ENCODE measurements at regions not wholly inside any gene's neighbourhood (a gene's known extent, or its start where the extent isn't known, plus 50 kb on each side); places are given as distances from the start of the nearest gene placed in this dataset.
"Not testable (repeated sequence)": the region's sequence is repeated elsewhere in the genome, so short reads cannot be mapped to it uniquely, and the experiment has no call there.

GRCh38 chr1:157460381-157460780, 91.9 kb downstream of the FCRL5 start:
- no peak for TF ChIP-seq CTCF (IDR thresholded peaks at IDR 0.05; ENCODE audit: insufficient read depth, low read length)
- no peak overlapping the region for H3K4me3 ChIP-seq (ENCODE audit: low read depth, low read length)
- DNase-seq (ENCODE audit: low read depth), result no peak

GRCh38 chr1:157457279-157457678, 95.0 kb downstream of the FCRL5 start:
- TF ChIP-seq CTCF (IDR thresholded peaks at IDR 0.05; ENCODE audit: insufficient read depth, low read length), result no peak
- H3K4me3 ChIP-seq (ENCODE audit: low read depth, low read length), result no peak overlapping the region
- DNase-seq (ENCODE audit: low read depth), result no peak

- no peak overlapping the region for H3K4me3 ChIP-seq (ENCODE audit: low read depth, low read length)
- no peak for DNase-seq (ENCODE audit: low read depth)
- TF ChIP-seq CTCF (IDR thresholded peaks at IDR 0.05; ENCODE audit: insufficient read depth, low read length), result no peak
Observed at GRCh38 chr1:157455318-157455717, 97.0 kb downstream of the FCRL5 start.

- H3K4me3 ChIP-seq (ENCODE audit: low read depth, low read length), result no peak overlapping the region
- TF ChIP-seq CTCF (IDR thresholded peaks at IDR 0.05; ENCODE audit: insufficient read depth, low read length), result no peak
- no peak for DNase-seq (ENCODE audit: low read depth)
Observed at GRCh38 chr1:157450106-157450505, 102.2 kb downstream of the FCRL5 start.

GRCh38 chr1:157448636-157449035, 103.7 kb downstream of the FCRL5 start:
- H3K4me3 ChIP-seq (ENCODE audit: low read depth, low read length), result no peak overlapping the region
- no peak for DNase-seq (ENCODE audit: low read depth)
- no peak for TF ChIP-seq CTCF (IDR thresholded peaks at IDR 0.05; ENCODE audit: insufficient read depth, low read length)

GRCh38 chr1:157446356-157446755, 106.0 kb downstream of the FCRL5 start:
- not testable (repeated sequence) for DNase-seq (ENCODE audit: low read depth); H3K4me3 ChIP-seq (ENCODE audit: low read depth, low read length)

GRCh38 chr1:157445616-157446140, 106.6 kb downstream of the FCRL5 start:
- not testable (repeated sequence) for H3K4me3 ChIP-seq (ENCODE audit: low read depth, low read length)

GRCh38 chr1:157442065-157442464, 110.2 kb downstream of the FCRL5 start:
- H3K4me3 ChIP-seq (ENCODE audit: low read depth, low read length), result no peak overlapping the region
- no peak for DNase-seq (ENCODE audit: low read depth)
- no peak for TF ChIP-seq CTCF (IDR thresholded peaks at IDR 0.05; ENCODE audit: insufficient read depth, low read length)

More at GRCh38 chr1:157445616-157446140, 106.6 kb downstream of the FCRL5 start:
- not testable (repeated sequence) for DNase-seq (ENCODE audit: low read depth)

Data from fibroblast of the aortic adventitia (primary cell).